Jurkat, Clone E6-1 (cell line): ENCODE measurements at regions not wholly inside any gene's neighbourhood (a gene's known extent, or its start where the extent isn't known, plus 50 kb on each side); places are given as distances from the start of the nearest gene placed in this dataset.
A peak's percentile ranks its signal among the peaks of the same experiment; 100 is the strongest.
"Not testable (repeated sequence)": the region's sequence is repeated elsewhere in the genome, so short reads cannot be mapped to it uniquely, and the experiment has no call there.

Source experiments
- DNase-seq: peaks from one replicate; pipeline ENCODE4 v3.0.0-alpha.2; 2011; ENCODE audit warnings: low read depth, low spot score
- H3K4me3 ChIP-seq: 2 replicates; pipeline ENCODE4 v1.5.1; 2011; ENCODE audit warnings: mild to moderate bottlenecking, low read length, control low read depth, moderate library complexity

GRCh38 chr6:62999796-63000195 is 211.5 kb upstream of the FKBP1C start:
- H3K4me3 ChIP-seq, result no peak overlapping the region
- DNase-seq, result no peak

- not testable (repeated sequence) for DNase-seq, H3K4me3 ChIP-seq
Observed at GRCh38 chr6:63006018-63006417, 205.3 kb upstream of the FKBP1C start.

- H3K4me3 ChIP-seq, DNase-seq: not testable (repeated sequence)
Observed at GRCh38 chr6:63010962-63011361, 200.3 kb upstream of the FKBP1C start.

GRCh38 chr6:63014290-63014689 is 197.0 kb upstream of the FKBP1C start:
- no peak overlapping the region for H3K4me3 ChIP-seq
- DNase-seq, result no peak

- no peak for DNase-seq
- H3K4me3 ChIP-seq, result no peak overlapping the region
Observed at GRCh38 chr6:63022631-63023030, 188.6 kb upstream of the FKBP1C start.

DNA sequence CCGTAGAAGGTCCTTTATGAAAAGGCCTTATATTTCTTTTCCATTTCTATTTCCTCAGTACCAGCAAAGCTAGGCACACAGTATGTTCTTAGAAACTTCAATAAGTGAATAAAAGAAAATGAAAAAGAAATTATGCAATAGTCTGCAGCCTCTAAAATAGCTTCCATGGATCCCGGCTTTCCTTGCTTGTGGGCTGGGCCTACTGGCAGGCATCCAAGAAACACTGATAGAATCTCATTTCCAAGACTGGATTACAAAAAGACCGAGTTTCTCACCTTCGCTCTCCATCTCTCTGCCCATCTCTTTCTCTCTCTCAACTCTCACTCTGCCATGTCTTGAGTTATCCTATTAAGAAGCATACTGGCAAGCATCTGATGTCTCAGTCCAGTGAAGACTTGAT is 187.5 kb upstream of the FKBP1C start:
- no peak overlapping the region for H3K4me3 ChIP-seq
- no peak for DNase-seq

GRCh38 chr6:63049216-63049615 is 162.1 kb upstream of the FKBP1C start:
- no peak overlapping the region for H3K4me3 ChIP-seq
- no peak for DNase-seq

- not testable (repeated sequence) for DNase-seq, H3K4me3 ChIP-seq
Observed at GRCh38 chr6:63053206-63053605, 158.1 kb upstream of the FKBP1C start.

DNA sequence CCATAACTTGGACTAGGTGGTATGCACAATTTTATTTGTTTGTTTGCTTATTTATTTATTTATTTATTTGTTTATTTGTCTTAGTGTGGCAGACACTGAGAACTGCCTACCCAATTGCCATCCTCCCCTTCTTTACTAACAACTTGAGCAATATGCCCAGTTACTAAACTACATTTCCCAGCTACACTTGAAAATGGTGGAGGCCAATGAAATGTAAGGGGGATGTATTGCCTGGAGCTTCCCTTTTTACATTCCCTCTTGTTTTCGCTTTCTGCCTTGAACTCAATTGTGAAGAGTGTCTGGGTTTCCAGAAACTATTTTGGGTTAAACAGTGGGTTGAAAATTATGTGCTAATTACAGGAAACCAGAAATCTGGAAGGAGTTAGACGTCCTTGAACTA is 152.7 kb upstream of the FKBP1C start:
- DNase-seq, result no peak
- H3K4me3 ChIP-seq, result no peak overlapping the region

DNA sequence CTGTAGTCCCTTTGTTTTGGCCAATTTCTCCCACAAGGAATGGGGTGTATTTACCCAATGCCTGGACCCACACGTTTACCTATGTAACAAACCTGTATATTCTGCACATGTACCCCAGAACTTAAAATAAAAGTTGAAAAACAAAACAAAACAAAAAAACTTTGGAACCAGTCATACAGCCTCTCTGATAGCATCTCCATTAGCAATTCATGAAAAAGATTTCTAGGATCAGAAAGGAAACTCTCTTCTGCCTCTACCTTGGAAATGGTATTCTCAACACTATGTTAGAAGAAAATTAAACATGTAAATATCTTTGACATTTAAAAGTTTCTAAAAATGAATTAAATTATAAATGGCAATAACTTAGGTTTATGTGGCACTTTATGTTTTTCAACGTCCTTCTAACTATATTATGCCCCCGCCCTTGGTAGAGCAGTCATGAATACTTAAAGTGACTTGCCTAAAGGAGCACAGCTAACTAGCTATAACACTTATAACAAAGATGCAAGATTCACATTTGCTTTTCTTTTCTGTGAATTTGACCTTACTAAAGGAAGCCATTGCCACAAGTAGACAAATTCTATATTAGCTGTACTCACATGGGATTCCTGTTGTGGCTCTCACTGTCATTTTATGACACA is 147.5 kb upstream of the FKBP1C start:
- no peak overlapping the region for H3K4me3 ChIP-seq
- no peak for DNase-seq

- DNase-seq, result peak; percentile 27
- no peak overlapping the region for H3K4me3 ChIP-seq
Observed at GRCh38 chr6:63066055-63066704, 145.1 kb upstream of the FKBP1C start.

DNA sequence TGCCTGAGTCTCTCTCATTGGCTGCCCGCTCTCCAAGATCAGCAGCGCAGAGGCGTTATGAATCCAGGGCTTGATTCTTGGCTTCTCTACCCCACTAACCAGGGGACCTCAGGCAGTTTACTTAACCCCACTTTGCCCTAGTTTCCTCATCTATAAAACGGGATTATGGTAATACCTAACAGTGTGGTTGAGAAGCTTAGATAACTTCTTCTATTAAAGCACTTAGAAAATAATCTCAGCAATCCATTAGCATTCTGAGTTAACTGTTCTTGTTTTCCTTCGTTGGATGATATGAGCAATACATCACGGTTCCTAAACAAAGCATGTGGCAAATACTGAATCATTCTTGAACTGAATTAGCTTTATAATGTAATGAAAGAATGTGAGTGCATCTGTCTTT is 116.3 kb upstream of the FKBP1C start:
- H3K4me3 ChIP-seq, result no peak overlapping the region
- DNase-seq, result no peak

DNA sequence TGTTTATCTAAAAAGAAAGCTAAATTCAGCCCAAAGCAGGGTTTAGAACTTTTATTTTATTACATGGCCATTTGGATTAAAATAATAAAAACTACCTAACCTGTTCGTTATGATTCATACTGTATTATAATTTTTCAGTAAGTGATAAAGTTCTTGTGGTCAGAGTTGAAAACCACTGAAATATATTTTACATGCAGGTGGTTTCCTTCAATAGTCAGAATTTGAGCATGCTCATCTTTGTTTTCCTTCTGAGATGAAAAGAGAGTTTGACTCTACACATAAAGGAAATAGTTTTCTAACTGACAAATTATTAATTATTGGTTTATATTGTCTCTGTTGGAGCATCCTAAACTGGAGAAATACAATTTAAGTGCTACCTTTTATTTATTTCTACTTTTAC is 114.0 kb upstream of the FKBP1C start:
- DNase-seq, result no peak
- H3K4me3 ChIP-seq, result no peak overlapping the region

- H3K4me3 ChIP-seq, result no peak overlapping the region
- DNase-seq, result no peak
Observed at GRCh38 chr6:63098789-63099188, 112.5 kb upstream of the FKBP1C start.

DNA sequence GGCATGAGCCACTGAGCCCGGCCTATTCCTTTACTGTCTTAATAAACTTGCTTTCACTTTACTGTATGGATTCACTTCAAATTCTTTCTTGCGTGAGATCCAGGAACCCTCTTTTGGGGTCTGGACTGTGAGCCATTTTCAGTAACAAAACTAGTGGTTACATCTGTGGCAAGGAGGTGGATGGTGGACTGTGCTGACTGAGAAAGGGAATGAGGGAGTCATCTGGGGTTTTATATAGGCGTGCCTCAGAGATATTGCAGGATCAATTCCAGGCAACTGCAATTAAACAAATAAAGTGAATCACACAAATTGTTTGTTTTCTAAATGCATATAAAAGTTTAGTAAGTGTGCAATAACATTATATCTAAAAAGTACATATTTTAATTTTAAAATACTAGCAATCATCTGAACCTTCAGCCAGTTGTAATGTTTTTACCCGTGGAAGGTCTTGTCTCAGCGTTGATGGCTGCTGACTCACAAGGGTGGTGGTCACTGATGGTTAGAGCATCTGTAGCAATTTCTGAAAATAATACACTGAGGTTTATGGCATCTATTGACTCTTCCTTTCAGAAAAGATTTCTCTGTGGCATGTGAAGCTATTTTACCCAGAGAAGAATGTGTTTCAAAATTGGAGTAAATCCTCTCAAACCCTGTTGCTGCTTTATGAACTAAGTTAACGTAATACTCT is 111.4 kb upstream of the FKBP1C start:
- no peak for DNase-seq
- no peak overlapping the region for H3K4me3 ChIP-seq

DNA sequence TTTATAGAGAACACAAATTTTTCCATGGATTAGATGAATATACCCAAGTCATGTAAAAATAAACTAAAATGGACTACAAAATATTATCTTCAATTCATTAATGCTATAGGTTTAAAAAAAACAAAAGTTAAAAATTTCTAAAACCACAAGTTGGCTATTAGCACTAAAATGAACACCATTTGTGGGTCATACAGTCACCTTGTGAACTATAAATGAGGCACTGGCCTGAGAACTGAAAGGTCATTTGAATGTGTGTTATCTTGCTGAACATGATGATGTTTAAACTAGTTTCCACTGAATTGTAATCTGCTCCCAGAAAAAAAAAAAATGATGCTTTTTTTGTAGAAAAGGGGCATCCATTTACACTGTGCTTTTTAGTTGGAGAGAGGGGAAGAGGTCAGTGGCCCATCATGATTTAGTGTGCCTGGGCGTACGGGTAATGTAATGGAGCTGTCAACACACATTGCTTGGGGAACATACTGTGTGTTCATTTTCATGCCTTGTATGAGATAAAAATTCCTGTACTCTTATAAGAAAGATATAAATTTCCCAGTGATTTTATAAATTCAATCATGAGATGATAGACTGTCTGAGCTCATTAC is 96.6 kb upstream of the FKBP1C start:
- DNase-seq, result no peak

DNA sequence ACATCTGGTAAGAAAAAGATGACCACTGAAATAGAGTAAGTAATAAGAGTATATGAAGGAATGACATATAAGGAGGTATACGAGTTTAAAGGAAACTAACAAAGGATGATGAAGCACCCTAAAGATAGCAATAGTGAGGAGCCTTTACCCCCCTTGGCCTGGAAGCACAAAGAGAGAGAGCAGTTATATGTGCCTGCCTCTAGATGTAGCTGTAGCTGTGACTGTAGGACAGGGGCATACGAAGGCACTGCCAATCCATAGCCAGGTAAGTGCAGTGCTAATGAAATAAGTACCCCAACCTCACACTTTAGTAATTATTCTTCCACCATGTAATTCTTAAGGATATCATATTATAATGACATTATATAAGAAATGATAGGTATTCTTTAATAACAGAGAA is 90.1 kb upstream of the FKBP1C start:
- DNase-seq, result no peak
- no peak overlapping the region for H3K4me3 ChIP-seq

More for the DNA sequence above, 96.6 kb upstream of the FKBP1C start:
- H3K4me3 ChIP-seq, result no peak overlapping the region

- DNase-seq, result no peak
- no peak overlapping the region for H3K4me3 ChIP-seq
Observed at GRCh38 chr6:63140114-63140513, 71.2 kb upstream of the FKBP1C start.

GRCh38 chr6:63140692-63141318 is 70.5 kb upstream of the FKBP1C start:
- H3K4me3 ChIP-seq, result no peak overlapping the region
- DNase-seq, result no peak

DNA sequence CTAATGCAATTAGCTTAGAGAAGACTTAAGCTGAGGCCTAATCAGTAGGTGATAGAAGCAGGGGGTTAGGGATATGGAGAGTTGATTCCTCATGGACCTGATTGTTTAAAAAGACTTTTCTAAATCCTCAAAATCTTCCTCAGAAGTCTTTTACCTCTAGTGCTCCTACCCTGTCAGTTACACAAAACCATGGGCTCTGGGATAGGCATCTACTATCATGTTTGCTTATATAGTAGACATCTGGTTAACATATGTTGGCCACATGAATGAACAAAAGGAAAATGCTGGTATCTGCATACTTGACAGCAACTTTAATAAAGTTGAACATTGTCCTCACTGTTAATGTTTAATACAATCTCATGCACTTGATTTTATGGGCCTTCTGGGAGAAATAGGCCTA is 61.5 kb upstream of the FKBP1C start:
- H3K4me3 ChIP-seq, result no peak overlapping the region
- DNase-seq, result no peak
